IMR-90 (cell line): ENCODE measurements at regions not wholly inside any gene's neighbourhood (a gene's known extent, or its start where the extent isn't known, plus 50 kb on each side); places are given as distances from the start of the nearest gene placed in this dataset.

Experiments
- ATAC-seq: fragments of 200-7000 bp; cut with Tn5 transposase; 2 replicates; pipeline ENCODE4 v1.9.1; 2020; ENCODE audit warnings: low read depth, mild to moderate bottlenecking, moderate library complexity
- BruUV-seq: library from RNA; stranded (reverse); fragments of 400-500 nt; replicated peaks from 2 replicates; lab custom pipeline; 2021; lab: Mats Ljungman, UMichigan
- CTCF ChIA-PET: fragments of 300-600 bp; formaldehyde crosslinking; extraction: SDS; loops from one replicate; lab custom pipeline; 2021; ENCODE audit warnings: antibody characterized with exemption; lab: Yijun Ruan, JAX
- POLR2A ChIA-PET: fragments of 300-600 bp; sonication (Branson Sonifier 250); formaldehyde crosslinking; loops from one replicate; lab custom pipeline; 2022; ENCODE audit warnings: antibody characterized with exemption; ENCODE audit not compliant: unreplicated experiment; lab: Charles Lee
- DNase-seq: peaks from one replicate; pipeline ENCODE4 v3.0.0; 2013
- H2AFZ ChIP-seq: replicated peaks from 2 replicates; pipeline ENCODE3; 2013; ENCODE audit warnings: low read length, mild to moderate bottlenecking; ENCODE audit not compliant: poor library complexity
- H2AK5ac ChIP-seq: 2 replicates; pipeline ENCODE4 v1.6.1; 2013; ENCODE audit warnings: low read depth, low read length, inconsistent platforms
- H2AK9ac ChIP-seq: replicated peaks from 2 replicates; pipeline ENCODE3; 2013; ENCODE audit warnings: mild to moderate bottlenecking, low read depth, low read length, moderate library complexity; ENCODE audit not compliant: poor library complexity
- H2BK120ac ChIP-seq: 2 replicates; pipeline ENCODE4 v1.6.1; 2013; ENCODE audit warnings: low read depth, low read length, inconsistent platforms
- H2BK15ac ChIP-seq: 3 replicates; pipeline ENCODE4 v1.6.1; 2013; ENCODE audit warnings: low read depth, low read length, inconsistent platforms
- H2BK20ac ChIP-seq: 2 replicates; pipeline ENCODE4 v1.6.1; 2013; ENCODE audit warnings: low read depth, mild to moderate bottlenecking, inconsistent platforms, low read length, moderate library complexity
- H2BK5ac ChIP-seq: 2 replicates; pipeline ENCODE4 v1.6.1; 2013; ENCODE audit warnings: mild to moderate bottlenecking, low read depth, low read length, inconsistent platforms; ENCODE audit not compliant: poor library complexity, severe bottlenecking
- H3K14ac ChIP-seq: replicated peaks from 2 replicates; pipeline ENCODE4 v1.6.1; 2013; ENCODE audit warnings: low read depth, low read length, inconsistent platforms
- H3K18ac ChIP-seq: 2 replicates; pipeline ENCODE4 v1.6.1; 2013; ENCODE audit warnings: low read depth, low read length, control low read depth
- H3K23ac ChIP-seq: 2 replicates; pipeline ENCODE4 v1.6.1; 2013; ENCODE audit warnings: low read depth, low read length, inconsistent platforms
- H3K27ac ChIP-seq: 2 replicates; pipeline ENCODE4 v1.5.1; 2013; ENCODE audit warnings: mild to moderate bottlenecking, control low read depth, low read length; ENCODE audit not compliant: insufficient read depth
- H3K27me3 ChIP-seq: 2 replicates; pipeline ENCODE4 v1.6.1; 2013; ENCODE audit warnings: low read length; ENCODE audit not compliant: control insufficient read depth, insufficient read depth
- H3K36me3 ChIP-seq: 2 replicates; pipeline ENCODE4 v1.6.1; 2013; ENCODE audit warnings: low read length, mixed read lengths; ENCODE audit not compliant: control insufficient read depth, insufficient read depth
- H3K4ac ChIP-seq: 2 replicates; pipeline ENCODE4 v1.6.1; 2013; ENCODE audit warnings: low read depth, low read length, inconsistent platforms
- H3K4me1 ChIP-seq: 2 replicates; pipeline ENCODE4 v1.6.1; 2013; ENCODE audit warnings: low read length, mixed read lengths; ENCODE audit not compliant: control insufficient read depth, insufficient read depth
- H3K4me2 ChIP-seq: 2 replicates; pipeline ENCODE4 v1.6.1; 2013; ENCODE audit warnings: low read depth, mild to moderate bottlenecking, control low read depth, low read length, moderate library complexity
- H3K4me3 ChIP-seq: 2 replicates; pipeline ENCODE4 v1.5.1; 2013; ENCODE audit warnings: low read depth, mild to moderate bottlenecking, control low read depth, low read length, moderate library complexity; ENCODE audit not compliant: insufficient read depth
- H3K56ac ChIP-seq: 2 replicates; pipeline ENCODE4 v1.6.1; 2013; ENCODE audit warnings: low read length, inconsistent platforms; ENCODE audit not compliant: insufficient read depth; ENCODE audit errors: extremely low read depth
- H3K79me1 ChIP-seq, 2 experiments: 2 replicates each; pipeline ENCODE4 v1.6.1; 2013; ENCODE audit warnings: low read length in 2 of 2, inconsistent platforms in 1 of 2, low read depth in 1 of 2
- H3K9ac ChIP-seq: 2 replicates; pipeline ENCODE4 v1.6.1; 2013; ENCODE audit warnings: low read depth, low read length, control low read depth
- H3K9me1 ChIP-seq: 2 replicates; pipeline ENCODE4 v1.6.1; 2013; ENCODE audit warnings: low read length, inconsistent platforms; ENCODE audit not compliant: insufficient read depth
- H3K9me3 ChIP-seq: 2 replicates; pipeline ENCODE4 v1.6.1; 2013; ENCODE audit warnings: low read length; ENCODE audit not compliant: control insufficient read depth, insufficient read depth
- H4K20me1 ChIP-seq: 2 replicates; pipeline ENCODE4 v1.6.1; 2013; ENCODE audit warnings: low read length, inconsistent platforms; ENCODE audit not compliant: insufficient read depth
- H4K5ac ChIP-seq: 2 replicates; pipeline ENCODE4 v1.6.1; 2013; ENCODE audit warnings: mild to moderate bottlenecking, low read depth, low read length, control low read depth
- H4K8ac ChIP-seq, 2 experiments: 2 replicates each; pipeline ENCODE4 v1.6.1; 2013; ENCODE audit warnings: low read depth in 2 of 2, low read length in 2 of 2, control low read depth in 1 of 2, inconsistent platforms in 1 of 2
- H4K91ac ChIP-seq: 2 replicates; pipeline ENCODE4 v1.6.1; 2013; ENCODE audit warnings: low read depth, low read length, inconsistent platforms; ENCODE audit not compliant: insufficient read depth
- BHLHE40 ChIP-seq: fragments of 150-350 bp; IDR thresholded peaks from 2 replicates; pipeline ENCODE4 v1.6.1; 2016; ENCODE audit warnings: mild to moderate bottlenecking, low read depth, low read length
- CHD1 ChIP-seq: IDR thresholded peaks from 2 replicates; pipeline ENCODE4 v1.6.1; 2012; ENCODE audit warnings: low read depth, low read length, improper control_type of control experiment
- CTCF ChIP-seq: conservative IDR thresholded peaks from 2 replicates; pipeline ENCODE4 v1.5.1; 2012; ENCODE audit warnings: mild to moderate bottlenecking, low read depth, low read length, improper control_type of control experiment
- MAFK ChIP-seq: IDR thresholded peaks from 2 replicates; pipeline ENCODE4 v1.6.1; 2012; ENCODE audit warnings: low read depth, low read length, improper control_type of control experiment
- MAZ ChIP-seq: IDR thresholded peaks from 2 replicates; pipeline ENCODE4 v1.6.1; 2012; ENCODE audit warnings: low read depth, mild to moderate bottlenecking, low read length, improper control_type of control experiment, moderate library complexity, borderline replicate concordance
- NFE2L2 ChIP-seq: fragments of 150-350 bp; IDR thresholded peaks from 2 replicates; pipeline ENCODE4 v1.6.1; 2016; ENCODE audit warnings: low read depth, mild to moderate bottlenecking, low read length
- POLR2A ChIP-seq: IDR thresholded peaks from 2 replicates; pipeline ENCODE4 v1.6.1; 2012; ENCODE audit warnings: mild to moderate bottlenecking, low read depth, low read length
- RAD21 ChIP-seq: IDR thresholded peaks from 2 replicates; pipeline ENCODE4 v1.6.1; 2012; ENCODE audit warnings: low read length, improper control_type of control experiment
- RCOR1 ChIP-seq: IDR thresholded peaks from 2 replicates; pipeline ENCODE4 v1.6.1; 2012; ENCODE audit warnings: mild to moderate bottlenecking, low read length, improper control_type of control experiment; ENCODE audit not compliant: insufficient replicate concordance
- SMC3 ChIP-seq: fragments of 150-350 bp; IDR thresholded peaks from 2 replicates; pipeline ENCODE4 v1.6.1; 2016; ENCODE audit warnings: low read depth, mild to moderate bottlenecking, antibody characterized with exemption, low read length, moderate library complexity
- USF2 ChIP-seq: fragments of 150-350 bp; IDR thresholded peaks from 2 replicates; pipeline ENCODE4 v1.6.1; 2017; ENCODE audit warnings: mild to moderate bottlenecking, antibody characterized with exemption, low read length, low read depth
- WGBS, 2 experiments: methylation state at CpG; one replicate each; pipeline versions ENCODE4 v1.1.5 to v1.1.7; 2013; ENCODE audit warnings: missing lambda C conversion rate in 2 of 2; ENCODE audit not compliant: insufficient read length in 1 of 2; ENCODE audit errors: extremely low coverage in 2 of 2; 5-methylcytosine and 5-hydroxymethylcytosine counted together
- dilution Hi-C: fragments of 300-500 bp; cut with HindIII; formaldehyde crosslinking; loops from one replicate; pipeline ENCODE4 v1.14.3; 2018; ENCODE audit warnings: low sequenced_read_pairs; ENCODE audit not compliant: unreplicated experiment
- in situ Hi-C: fragments of 300-500 bp; cut with MboI; formaldehyde crosslinking; loops from 3 replicates; pipeline ENCODE4 v1.14.3; 2019; ENCODE audit warnings: low sequenced_read_pairs, inconsistent platforms, mixed read lengths
- intact Hi-C: fragments of 100-400 bp; cut with micrococcal nuclease; formaldehyde crosslinking; loops from 2 replicates; pipeline ENCODE4 v1.10.0; 2022
- TF ChIP-seq, protein P1 (sequence below): fragments of 150-350 bp; IDR thresholded peaks from 2 replicates; pipeline ENCODE4 v1.6.1; 2016; ENCODE audit warnings: low read depth, mild to moderate bottlenecking, low read length, moderate library complexity, borderline replicate concordance

DNA sequence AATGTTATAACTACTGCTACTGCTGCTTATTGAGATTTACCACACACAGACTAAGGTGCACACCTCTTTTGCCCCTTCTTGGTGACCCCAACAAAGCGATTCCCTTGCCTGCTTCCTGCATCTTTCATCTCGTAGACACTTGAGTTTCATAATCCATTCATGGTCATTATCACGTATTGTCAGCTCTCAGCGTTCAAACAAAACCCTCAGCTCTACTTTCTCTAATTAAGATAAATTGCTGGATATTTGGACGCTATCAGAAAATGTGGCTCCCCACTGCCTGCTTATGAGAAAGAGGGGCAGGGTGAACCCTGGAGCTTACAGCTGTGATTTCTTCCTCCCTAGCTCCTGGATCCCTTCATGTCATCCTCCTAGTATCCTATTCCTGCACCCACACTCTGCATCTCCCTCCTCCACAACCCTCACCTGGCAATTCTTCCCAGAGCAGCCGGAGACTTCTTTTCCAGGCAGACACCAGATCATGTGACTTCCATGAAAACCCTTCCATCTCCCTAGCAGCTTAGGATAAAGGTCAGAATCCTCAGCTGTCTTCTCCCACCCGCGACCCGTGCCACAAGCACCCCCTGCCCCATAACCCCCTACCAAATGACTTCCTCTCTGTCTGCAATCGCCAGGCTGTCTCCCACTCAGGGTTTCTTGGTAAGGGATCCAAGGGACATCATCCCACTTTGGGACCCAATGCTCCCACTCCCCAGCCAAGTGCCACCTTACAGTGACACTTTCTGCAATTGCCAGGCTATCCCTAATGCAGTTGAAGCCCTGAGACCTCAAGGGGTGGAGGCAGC is 146.5 kb downstream of the NSG2 start:
- BruUV-seq: no TSS peak
- peaks cover 17% of the 10 kb centered on the region for H3K9me3 ChIP-seq
- H3K27me3 ChIP-seq: no peaks in the 10 kb centered on the region
- no peak overlapping the region for H3K18ac ChIP-seq
- no peak overlapping the region for H3K4me3 ChIP-seq
- intact Hi-C loops: no loop called here
- no peak overlapping the region for H3K27ac ChIP-seq
- no peak overlapping the region for H3K23ac ChIP-seq
- no peak overlapping the region for H2AK9ac ChIP-seq
- H3K4ac ChIP-seq: no peak overlapping the region
- H2BK15ac ChIP-seq: no peak overlapping the region
- DNase-seq: no peak
- H2BK20ac ChIP-seq: no peak overlapping the region
- H3K79me1 ChIP-seq: no peaks in the 10 kb centered on the region
- no peaks in the 10 kb centered on the region for H4K20me1 ChIP-seq
- H3K9me1 ChIP-seq: no peaks in the 10 kb centered on the region
- H2BK120ac ChIP-seq: no peak overlapping the region
- no peaks in the 10 kb centered on the region for H3K36me3 ChIP-seq
- ATAC-seq: no peak
- H4K91ac ChIP-seq: no peak overlapping the region
- H4K8ac ChIP-seq: no peak overlapping the region
- no peak overlapping the region for H3K14ac ChIP-seq
- dilution Hi-C loops: no loop called here
- ChIA-PET CTCF (no interaction called here), POLR2A (no interaction called here)
- no peaks in the 10 kb centered on the region for H3K4me1 ChIP-seq
- H3K56ac ChIP-seq: no peak overlapping the region
- no peak overlapping the region for H2AK5ac ChIP-seq
- WGBS, 2 experiments: 55% methylated on average over 1 of the region's 10 CpGs; no CpG with 5 or more reads in 1 of the 2 experiments
- H2AFZ ChIP-seq: no peak overlapping the region
- no peak overlapping the region for H2BK5ac ChIP-seq
- H3K4me2 ChIP-seq: no peak overlapping the region
- in situ Hi-C loops: no loop called here
- no peak overlapping the region for H4K5ac ChIP-seq
- no peak overlapping the region for H3K9ac ChIP-seq
- TF ChIP-seq RAD21 (no peak), MAFK (no peak), CHD1 (no peak), CTCF (no peak), USF2 (no peak), NFE2L2 (no peak), RCOR1 (no peak), BHLHE40 (no peak), POLR2A (no peak), SMC3 (no peak), MAZ (no peak)
- TF ChIP-seq, protein P1, sequence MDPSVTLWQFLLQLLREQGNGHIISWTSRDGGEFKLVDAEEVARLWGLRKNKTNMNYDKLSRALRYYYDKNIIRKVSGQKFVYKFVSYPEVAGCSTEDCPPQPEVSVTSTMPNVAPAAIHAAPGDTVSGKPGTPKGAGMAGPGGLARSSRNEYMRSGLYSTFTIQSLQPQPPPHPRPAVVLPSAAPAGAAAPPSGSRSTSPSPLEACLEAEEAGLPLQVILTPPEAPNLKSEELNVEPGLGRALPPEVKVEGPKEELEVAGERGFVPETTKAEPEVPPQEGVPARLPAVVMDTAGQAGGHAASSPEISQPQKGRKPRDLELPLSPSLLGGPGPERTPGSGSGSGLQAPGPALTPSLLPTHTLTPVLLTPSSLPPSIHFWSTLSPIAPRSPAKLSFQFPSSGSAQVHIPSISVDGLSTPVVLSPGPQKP: no peak
